ENCODE measurements at regions not wholly inside any gene's neighbourhood (a gene's known extent, or its start where the extent isn't known, plus 50 kb on each side); places are given as distances from the start of the nearest gene placed in this dataset.

GRCh38 chr5:15421381-15421780, 78.6 kb upstream of the FBXL7 start:
- no peak for DNase-seq
- no peak overlapping the region for H3K4me3 ChIP-seq
- intact Hi-C loops (cut with micrococcal nuclease): no loop called here
- H3K9me3 ChIP-seq (replicated peaks): no peaks in the 10 kb centered on the region
- peak overlapping the region; percentile 65 for H3K27ac ChIP-seq (replicated peaks)
- H3K36me3 ChIP-seq: no peaks in the 10 kb centered on the region
- H3K4me1 ChIP-seq: no peaks in the 10 kb centered on the region
- TF ChIP-seq, protein P1, sequence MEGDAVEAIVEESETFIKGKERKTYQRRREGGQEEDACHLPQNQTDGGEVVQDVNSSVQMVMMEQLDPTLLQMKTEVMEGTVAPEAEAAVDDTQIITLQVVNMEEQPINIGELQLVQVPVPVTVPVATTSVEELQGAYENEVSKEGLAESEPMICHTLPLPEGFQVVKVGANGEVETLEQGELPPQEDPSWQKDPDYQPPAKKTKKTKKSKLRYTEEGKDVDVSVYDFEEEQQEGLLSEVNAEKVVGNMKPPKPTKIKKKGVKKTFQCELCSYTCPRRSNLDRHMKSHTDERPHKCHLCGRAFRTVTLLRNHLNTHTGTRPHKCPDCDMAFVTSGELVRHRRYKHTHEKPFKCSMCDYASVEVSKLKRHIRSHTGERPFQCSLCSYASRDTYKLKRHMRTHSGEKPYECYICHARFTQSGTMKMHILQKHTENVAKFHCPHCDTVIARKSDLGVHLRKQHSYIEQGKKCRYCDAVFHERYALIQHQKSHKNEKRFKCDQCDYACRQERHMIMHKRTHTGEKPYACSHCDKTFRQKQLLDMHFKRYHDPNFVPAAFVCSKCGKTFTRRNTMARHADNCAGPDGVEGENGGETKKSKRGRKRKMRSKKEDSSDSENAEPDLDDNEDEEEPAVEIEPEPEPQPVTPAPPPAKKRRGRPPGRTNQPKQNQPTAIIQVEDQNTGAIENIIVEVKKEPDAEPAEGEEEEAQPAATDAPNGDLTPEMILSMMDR (IDR thresholded peaks at IDR 0.05; ENCODE audit: borderline replicate concordance): no peak
- H3K27me3 ChIP-seq (ENCODE audit: low read depth): no peaks in the 10 kb centered on the region

DNA sequence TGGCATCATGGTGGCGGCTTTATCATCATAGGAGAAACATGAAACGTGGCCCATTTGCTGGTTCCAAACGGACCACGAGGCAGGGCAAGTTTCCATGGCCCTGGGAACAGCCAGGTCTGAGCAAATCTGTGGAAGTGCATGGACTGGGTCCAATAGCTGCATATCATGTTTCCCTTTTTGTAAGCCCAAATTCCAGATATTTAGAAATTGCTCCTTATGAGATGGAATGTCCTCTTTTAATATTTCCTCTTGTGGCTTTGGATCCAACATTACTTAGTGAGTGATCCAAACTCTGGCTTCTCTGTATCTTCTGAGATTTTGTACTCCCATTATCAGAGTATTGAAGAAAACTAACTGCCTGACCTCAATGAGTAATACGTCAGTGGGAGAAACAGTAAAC, 79.8 kb upstream of the FBXL7 start:
- H3K27ac ChIP-seq (replicated peaks): peak overlapping the region; percentile 65
- no peaks in the 10 kb centered on the region for H3K9me3 ChIP-seq (replicated peaks)
- no peak overlapping the region for H3K4me3 ChIP-seq
- peak; percentile 64 for DNase-seq
- intact Hi-C loops (cut with micrococcal nuclease): no loop called here
- H3K36me3 ChIP-seq: no peaks in the 10 kb centered on the region
- H3K4me1 ChIP-seq: no peaks in the 10 kb centered on the region
- no peaks in the 10 kb centered on the region for H3K27me3 ChIP-seq (ENCODE audit: low read depth)
- TF ChIP-seq, protein P1 (IDR thresholded peaks at IDR 0.05; ENCODE audit: borderline replicate concordance): no peak

DNA sequence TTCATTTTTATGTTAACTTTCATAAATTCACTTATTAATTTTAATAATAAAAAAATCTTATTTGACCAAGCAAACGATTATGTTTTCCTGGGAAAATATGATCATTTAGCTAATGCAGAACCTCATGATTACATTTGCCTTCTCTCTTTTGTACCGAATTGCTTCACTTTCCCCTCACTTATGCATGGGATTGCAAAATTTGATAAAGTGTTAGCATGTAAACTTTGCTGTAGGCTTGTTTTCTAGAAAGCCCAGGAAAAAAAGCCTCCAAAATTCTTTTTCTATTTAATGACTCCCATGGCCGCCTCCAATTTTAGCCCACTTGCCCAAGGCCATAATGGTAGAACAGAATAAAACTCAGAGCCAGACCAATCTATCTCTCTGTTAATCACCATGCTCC, 82.8 kb upstream of the FBXL7 start:
- TF ChIP-seq, protein P1 (IDR thresholded peaks at IDR 0.05; ENCODE audit: borderline replicate concordance): no peak
- no peaks in the 10 kb centered on the region for H3K4me1 ChIP-seq
- H3K27me3 ChIP-seq (ENCODE audit: low read depth): no peaks in the 10 kb centered on the region
- no peaks in the 10 kb centered on the region for H3K36me3 ChIP-seq
- intact Hi-C loops (cut with micrococcal nuclease): no loop called here
- no peak for DNase-seq
- no peaks in the 10 kb centered on the region for H3K9me3 ChIP-seq (replicated peaks)
- no peak overlapping the region for H3K27ac ChIP-seq (replicated peaks)
- no peak overlapping the region for H3K4me3 ChIP-seq

DNA sequence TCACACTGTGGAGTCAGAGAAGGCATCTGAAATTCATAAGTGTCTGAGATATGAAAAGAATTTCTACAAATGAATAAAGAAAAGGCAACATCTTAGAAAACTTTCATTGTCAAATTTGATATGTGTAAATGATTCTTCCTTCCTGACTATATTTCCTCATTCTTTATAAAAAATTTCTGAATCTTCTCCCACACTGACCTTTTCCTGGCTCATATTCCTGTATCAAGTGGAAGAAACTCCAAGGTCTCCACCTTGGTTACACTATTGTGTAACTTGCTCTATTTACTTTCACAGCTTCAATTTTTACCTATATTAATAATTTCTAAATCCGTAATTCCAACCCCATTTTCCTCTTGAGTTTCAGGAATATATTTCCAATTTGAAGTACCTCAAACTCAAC, 93.5 kb upstream of the FBXL7 start:
- H3K27ac ChIP-seq (replicated peaks): no peak overlapping the region
- intact Hi-C loops (cut with micrococcal nuclease): no loop called here
- DNase-seq: no peak
- TF ChIP-seq, protein P1 (IDR thresholded peaks at IDR 0.05; ENCODE audit: borderline replicate concordance): no peak
- H3K9me3 ChIP-seq (replicated peaks): peaks cover 27% of the 10 kb centered on the region
- no peaks in the 10 kb centered on the region for H3K36me3 ChIP-seq
- no peaks in the 10 kb centered on the region for H3K4me1 ChIP-seq
- H3K4me3 ChIP-seq: no peak overlapping the region
- no peaks in the 10 kb centered on the region for H3K27me3 ChIP-seq (ENCODE audit: low read depth)

DNA sequence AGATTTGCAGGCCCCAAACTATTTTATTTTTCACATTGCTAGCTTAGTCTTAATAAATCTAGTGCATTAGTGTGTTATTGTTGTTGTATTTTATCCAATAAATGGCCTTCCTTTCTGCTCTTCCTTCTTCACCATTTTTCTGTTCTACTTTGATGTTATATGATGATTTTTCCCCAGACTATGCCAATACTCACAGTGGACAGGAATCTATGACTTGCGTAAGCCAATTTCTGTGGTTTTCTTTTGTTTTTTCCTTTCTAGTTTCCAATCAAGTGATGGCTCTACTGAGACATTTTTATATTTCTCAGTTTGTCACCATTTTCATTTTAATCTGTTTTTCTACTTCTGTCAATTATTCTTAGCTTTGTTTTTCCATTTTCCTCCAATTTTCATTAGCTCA, 106.8 kb upstream of the FBXL7 start:
- H3K27me3 ChIP-seq (ENCODE audit: low read depth): no peaks in the 10 kb centered on the region
- no peak overlapping the region for H3K27ac ChIP-seq (replicated peaks)
- TF ChIP-seq, protein P1 (IDR thresholded peaks at IDR 0.05; ENCODE audit: borderline replicate concordance): no peak
- no peaks in the 10 kb centered on the region for H3K36me3 ChIP-seq
- no peaks in the 10 kb centered on the region for H3K4me1 ChIP-seq
- no peaks in the 10 kb centered on the region for H3K9me3 ChIP-seq (replicated peaks)
- intact Hi-C loops (cut with micrococcal nuclease): no loop called here
- no peak for DNase-seq
- H3K4me3 ChIP-seq: no peak overlapping the region
